ENCODE measurements at regions not wholly inside any gene's neighbourhood (a gene's known extent, or its start where the extent isn't known, plus 50 kb on each side); places are given as distances from the start of the nearest gene placed in this dataset.

DNA sequence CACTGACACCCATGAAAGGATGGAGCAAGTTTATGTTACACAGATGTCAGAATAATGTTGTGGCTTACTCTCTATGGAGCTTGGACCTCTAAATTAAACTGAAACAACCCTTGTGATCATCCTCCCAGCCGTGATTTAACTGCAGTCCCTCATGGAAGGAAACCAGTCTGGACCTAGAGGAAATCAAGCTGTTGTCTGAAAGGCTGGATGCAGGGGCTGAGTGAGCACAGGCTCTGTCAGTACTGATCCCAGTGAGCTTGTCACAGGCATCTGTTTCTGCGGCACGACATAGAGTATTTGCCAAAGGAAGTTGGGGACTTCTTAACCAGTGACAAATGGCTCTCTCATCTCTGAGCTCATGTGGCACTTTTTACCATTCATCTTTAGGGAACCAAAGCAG lies 282.9 kb upstream of the MAP3K1 start:
- TF ChIP-seq, protein P1, sequence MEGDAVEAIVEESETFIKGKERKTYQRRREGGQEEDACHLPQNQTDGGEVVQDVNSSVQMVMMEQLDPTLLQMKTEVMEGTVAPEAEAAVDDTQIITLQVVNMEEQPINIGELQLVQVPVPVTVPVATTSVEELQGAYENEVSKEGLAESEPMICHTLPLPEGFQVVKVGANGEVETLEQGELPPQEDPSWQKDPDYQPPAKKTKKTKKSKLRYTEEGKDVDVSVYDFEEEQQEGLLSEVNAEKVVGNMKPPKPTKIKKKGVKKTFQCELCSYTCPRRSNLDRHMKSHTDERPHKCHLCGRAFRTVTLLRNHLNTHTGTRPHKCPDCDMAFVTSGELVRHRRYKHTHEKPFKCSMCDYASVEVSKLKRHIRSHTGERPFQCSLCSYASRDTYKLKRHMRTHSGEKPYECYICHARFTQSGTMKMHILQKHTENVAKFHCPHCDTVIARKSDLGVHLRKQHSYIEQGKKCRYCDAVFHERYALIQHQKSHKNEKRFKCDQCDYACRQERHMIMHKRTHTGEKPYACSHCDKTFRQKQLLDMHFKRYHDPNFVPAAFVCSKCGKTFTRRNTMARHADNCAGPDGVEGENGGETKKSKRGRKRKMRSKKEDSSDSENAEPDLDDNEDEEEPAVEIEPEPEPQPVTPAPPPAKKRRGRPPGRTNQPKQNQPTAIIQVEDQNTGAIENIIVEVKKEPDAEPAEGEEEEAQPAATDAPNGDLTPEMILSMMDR (conservative IDR thresholded peaks at IDR 0.05; ENCODE audit: low read depth, low read length) = no peak
- no peak for TF ChIP-seq EZH2 (IDR thresholded peaks at IDR 0.05; ENCODE audit: borderline replicate concordance, low read depth, low read length, poor library complexity, severe bottlenecking)
